Fibroblast of skin of right biceps (primary cell): ENCODE measurements at regions not wholly inside any gene's neighbourhood (a gene's known extent, or its start where the extent isn't known, plus 50 kb on each side); places are given as distances from the start of the nearest gene placed in this dataset.
"Not testable (repeated sequence)": the region's sequence is repeated elsewhere in the genome, so short reads cannot be mapped to it uniquely, and the experiment has no call there.

Source experiments
- DNase-seq: peaks from one replicate; pipeline ENCODE4 v3.0.0-alpha.2; 2013

DNA sequence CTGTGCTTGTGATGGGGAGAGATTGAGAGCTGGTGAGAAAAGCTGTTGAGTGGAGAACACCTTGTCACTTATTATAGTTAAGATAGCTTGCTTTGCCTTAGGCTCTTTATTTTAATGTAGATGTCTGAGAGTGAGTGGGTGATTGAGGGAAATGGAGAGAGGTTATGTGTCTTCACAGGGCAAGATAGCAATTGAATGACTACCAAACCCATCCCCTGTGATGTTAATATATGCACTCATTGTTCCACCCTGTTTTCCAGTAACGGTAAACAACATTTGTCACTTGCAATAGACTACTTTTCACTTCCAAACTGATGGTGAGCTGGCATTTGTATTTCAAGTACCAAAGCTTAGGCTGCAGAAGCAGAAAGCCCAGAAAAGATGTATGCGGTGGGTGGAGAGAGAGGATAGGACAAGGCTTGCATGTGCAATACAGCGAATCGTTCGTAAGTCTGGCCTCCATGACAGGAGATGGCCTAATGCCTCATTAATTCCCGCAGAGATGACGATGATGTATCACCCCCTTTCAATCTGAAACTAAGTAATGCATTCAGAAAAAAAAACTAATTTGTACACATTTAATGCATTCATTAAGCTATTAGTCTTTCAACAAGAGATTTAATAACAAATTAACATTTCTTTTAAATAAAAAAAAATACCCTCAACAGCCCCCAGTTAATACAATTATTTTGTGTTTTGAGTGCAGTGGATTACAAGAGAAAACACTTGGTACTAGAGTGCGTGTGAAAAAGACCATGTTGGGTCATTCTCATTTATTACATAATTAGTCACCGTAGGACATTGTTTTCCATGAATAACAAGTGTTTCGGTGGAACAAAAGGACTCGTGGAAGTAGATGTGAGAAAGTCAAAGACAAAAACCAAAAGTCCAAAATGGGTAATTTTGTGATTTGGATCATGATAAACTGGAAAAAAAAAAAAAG lies 699.0 kb downstream of the BRINP1 start:
- no peak for DNase-seq

DNA sequence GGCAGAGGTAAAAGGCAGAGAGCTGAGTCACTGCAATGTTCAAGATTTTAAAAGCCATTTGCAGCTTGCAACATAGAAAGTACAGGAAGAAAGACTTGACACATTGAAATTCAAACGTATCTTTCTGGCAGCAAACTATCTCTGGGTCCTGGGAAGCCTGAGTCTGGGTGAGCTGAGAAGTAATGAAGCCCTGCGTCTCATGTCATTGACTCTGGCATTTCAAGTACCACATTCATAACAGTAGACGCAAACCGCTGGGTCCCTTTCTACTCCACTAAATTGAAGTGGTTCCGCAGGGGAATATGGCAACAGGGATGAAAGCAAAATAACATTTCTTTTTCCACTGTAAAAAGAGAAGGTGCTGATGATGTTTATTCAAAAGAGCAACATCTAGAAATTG lies 694.3 kb downstream of the BRINP1 start:
- DNase-seq, result no peak

DNA sequence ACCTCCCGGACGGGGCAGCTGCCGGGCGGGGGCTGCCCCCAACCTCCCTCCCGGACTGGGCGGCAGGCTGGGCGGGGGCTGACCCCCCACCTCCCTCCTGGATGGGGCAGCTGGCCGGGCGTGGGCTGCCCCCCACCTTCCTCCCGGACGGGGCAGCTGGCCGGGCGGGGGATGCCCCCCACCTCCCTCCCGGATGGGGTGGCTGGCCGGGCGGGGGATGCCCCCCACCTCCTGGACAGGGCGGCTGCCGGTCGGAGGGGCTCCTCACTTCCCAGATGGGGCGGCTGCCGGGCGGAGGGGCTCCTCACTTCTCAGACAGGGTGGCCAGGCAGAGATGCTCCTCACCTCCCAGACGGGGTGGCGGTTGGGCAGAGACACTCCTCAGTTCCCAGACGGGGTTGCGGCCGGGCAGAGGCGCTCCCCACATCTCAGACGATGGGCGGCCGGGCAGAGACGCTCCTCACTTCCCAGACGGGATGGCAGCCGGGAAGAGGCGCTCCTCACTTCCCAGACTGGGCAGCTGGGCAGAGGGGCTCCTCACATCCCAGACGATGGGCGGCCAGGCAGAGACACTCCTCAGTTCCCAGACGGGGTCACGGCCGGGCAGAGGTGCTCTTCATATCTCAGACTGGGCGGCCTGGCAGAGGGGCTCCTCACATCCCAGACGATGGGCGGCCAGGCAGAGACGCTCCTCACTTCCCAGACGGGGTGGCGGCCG lies 691.1 kb downstream of the BRINP1 start:
- not testable (repeated sequence) for DNase-seq

DNA sequence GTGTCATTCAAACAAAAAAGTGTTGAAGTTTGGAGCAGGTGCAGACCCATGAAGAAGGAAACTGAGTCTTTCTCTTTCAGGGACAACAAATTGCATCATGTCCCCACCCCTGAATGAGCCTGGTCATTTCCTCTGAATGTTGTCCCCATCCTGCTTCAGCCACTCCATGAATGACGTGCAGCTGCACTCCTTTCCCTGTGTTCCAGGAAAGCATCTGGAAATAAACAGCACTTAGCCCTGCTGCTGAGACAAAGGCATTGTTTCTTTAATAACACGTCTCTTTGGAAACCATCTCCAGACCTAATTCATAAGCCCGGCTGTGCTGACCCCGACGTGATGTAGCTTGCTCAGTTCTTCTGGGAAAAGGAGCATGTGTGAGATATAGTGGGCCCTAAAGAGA lies 682.3 kb downstream of the BRINP1 start:
- DNase-seq, result no peak

DNA sequence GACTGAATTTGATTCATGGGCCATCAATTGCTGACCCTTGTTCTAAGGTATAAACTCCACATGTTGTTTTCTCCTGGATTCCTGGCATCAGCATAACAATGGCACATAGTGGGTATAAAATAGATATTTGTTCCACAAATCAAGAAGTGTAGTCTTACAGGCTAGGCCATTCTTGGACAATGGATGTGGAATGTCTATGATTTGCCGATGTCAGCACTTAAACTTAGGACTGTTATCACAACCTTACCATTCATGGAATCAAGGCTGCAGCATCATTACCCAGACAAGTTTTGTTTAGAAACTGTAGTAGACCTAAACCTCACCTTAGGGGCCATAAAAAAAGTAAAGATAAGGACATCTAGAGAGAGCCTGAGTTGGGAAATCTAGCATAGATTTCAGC lies 680.0 kb downstream of the BRINP1 start:
- no peak for DNase-seq

DNA sequence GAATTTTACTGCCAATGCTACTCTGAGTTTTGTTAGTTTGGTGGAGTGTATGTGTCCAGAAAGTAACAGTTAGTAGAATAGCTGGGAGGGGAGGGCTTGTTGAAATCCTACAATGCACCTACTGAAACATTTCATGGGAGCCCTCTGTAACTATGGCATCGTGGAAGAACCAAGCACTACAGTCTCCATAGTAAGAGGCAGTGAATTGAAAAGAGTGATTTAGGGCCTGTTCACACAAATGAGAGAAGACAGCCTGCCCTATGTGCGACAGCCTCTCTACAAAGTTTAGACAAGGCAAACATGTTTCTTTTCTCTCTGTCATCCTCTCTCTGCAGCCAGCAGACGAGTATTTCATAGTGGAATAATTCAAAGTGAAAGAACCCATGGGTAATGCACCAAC lies 676.6 kb downstream of the BRINP1 start:
- DNase-seq, result no peak

DNA sequence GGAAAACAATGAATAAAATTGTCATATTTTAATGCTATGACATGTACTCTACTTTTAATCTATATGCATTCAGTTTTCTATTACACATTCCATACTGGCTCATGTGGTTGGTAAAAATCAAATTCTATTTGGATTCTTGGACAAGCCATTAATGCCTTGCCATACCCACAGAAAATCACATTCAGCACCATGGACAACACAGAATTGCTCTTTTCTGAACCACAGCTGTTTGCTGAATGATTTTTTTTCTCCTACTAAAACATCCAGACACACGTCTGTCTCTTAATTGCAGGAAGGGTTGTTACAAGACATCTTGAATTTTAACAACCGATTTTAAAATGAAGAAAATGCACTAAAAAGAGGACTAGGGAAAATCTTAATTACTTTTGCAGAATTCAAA lies 675.6 kb downstream of the BRINP1 start:
- DNase-seq, result no peak

DNA sequence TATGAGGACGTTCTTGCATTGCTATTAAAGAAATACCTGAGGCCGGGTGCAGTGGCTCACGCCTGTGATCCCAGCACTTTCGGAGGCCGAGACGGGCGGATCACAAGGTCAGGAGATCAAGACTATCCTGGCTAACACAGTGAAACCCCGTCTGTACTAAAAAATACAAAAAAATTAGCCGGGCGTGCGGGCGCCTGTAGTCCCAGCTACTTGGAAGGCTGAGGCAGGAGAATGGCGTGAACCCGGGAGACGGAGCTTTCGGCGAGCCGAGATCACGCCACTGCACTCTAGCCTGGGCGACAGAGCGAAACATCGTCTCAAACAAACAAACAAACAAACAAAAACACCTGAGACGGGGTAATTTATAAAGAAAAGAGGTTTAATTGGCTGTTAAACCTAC lies 674.0 kb downstream of the BRINP1 start:
- DNase-seq, result not testable (repeated sequence)

DNA sequence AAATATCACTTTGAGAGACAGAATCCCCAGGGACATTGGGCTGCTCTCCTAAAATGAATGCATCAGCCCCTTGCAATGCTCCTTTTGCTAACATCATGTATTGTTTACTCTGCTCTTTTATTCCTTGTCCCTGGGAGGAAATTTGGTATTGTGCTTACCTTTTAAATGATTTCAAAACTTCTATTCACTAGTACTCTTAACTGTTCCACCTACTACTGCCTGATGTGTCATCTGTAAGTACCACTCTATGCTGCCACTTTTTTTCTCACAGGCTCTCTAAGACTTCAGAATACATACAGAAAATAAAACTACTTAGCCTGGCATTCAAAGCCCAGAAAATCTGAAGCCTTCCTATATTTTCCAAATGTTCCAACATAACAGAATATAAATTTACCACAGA lies 667.2 kb downstream of the BRINP1 start:
- DNase-seq, result no peak

DNA sequence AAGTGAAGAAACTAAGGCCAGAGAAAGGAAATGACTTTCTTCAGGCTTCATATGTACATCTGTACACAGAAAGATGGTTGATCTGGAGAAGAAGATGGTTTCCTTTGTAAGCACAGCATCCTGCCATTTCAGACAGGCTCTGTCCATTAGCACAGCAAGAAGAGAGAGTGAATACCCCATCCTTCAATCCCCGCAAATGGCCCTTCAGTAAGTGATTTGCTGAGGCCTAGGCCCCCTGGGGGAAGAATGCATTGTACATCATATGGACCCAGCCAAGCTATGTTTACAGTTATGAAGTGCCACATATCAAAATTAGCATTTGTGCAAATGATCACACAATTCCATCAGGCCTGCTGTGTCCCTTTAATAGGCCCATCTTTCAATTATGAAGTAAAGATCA lies 657.4 kb downstream of the BRINP1 start:
- no peak for DNase-seq

DNA sequence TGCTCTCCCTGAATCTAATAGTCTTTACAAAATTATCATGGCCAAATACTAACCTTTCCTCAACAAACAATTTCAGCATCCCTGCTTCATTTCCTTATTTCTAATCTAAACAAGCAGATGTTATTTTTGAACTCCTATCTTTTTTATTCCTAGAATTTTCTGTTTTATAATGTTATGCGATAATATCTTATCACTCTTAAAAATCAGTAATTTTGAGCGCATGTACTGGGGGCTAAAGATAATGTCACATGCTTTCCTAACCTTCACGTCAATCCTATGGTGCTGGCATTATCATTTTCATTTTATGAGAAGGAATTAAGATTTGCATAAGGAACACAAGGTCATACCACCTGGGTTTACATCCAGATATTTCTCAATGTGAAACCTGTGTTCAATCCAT lies 648.0 kb downstream of the BRINP1 start:
- no peak for DNase-seq

DNA sequence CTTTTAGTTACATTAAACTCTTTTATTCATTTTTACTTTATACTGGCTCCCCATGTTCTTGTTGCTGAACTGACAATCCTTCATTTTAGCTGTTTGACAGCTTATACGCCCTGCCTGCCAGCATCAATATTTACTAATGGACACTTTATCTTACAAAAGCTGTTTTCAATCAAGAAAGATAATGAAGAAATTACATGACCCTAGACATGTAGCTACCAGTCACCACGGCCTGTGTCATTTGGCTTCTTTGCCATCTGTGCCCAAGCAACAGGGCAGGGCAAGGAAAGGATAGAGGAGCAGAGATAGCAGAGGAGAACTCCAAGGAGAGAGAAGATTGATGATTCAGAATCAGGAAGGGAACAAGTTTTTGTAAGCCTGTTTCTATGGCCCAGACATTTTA lies 647.3 kb downstream of the BRINP1 start:
- DNase-seq, result no peak

DNA sequence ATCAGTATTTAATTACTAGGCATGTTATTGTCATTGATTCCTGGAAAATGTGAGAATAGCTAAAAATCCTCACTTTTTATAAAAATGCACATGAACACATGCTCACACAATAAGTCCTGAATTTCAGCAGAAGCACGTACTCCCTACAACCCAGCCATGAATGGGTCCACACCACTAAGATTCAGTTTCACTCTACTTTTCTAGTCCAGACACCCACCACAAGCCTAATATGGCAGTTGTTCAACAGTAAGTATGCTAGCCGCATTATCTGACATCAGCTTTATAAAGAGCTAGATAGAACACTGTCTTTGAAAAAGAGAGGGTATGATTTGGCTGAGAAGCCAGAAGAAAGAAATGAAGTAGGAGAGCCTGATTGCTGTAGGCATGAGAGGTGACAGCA lies 639.3 kb downstream of the BRINP1 start:
- no peak for DNase-seq

DNA sequence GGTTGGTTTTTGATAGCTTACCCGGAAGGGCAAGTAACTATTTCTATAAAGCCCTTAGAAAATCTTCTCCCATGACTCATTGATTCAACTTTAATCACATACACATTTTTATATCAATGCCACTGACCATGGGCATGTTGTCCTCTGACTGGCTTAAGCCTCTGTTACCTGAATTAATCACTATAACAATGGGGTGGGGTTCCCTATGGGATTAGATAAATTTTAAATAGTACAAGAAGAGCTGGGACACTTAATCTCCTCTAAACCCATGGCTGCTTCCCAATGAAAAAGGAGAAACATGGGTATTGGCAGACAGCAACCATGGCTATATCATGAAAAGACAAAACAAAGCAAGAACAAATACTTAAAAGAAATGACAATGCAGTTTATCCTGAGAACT lies 636.2 kb downstream of the BRINP1 start:
- DNase-seq, result no peak

DNA sequence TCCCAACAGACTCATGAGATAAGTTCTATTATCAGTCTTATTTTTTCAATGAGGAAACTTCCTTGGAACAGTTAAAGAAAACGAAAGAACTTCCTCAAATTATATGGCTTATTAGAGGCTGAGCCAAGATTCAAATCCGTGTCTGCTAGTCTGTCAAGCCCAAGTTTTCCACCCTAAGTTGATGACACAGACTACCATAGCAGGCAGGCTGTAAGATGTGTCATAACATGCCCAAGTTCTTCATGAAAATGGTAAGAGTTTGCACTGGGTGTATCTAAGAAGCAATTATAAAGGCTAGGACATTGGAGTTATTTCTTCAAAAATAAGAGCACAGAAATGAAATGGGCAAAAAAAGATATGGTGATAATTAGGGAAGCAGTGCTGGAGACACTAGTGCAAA lies 634.5 kb downstream of the BRINP1 start:
- no peak for DNase-seq

DNA sequence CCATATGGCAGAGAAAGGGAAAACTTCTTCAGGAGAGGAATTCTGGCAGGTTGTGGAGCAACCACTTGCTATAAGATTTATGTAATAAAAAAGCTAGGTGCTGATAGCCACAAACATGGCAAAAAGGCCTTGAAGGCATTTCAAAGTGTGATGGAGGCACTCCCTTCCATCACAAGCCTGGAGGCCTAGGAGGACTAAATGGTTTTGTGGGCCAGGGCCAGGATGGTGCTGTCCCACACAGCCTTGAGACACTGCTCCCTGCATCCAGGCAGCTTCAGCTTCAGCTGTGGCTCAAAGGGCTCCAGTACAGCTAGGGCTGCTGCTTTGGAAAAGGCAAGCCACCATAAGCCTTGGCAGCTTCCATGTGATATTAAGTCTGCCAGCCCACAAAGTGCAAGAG lies 632.8 kb downstream of the BRINP1 start:
- DNase-seq, result no peak

DNA sequence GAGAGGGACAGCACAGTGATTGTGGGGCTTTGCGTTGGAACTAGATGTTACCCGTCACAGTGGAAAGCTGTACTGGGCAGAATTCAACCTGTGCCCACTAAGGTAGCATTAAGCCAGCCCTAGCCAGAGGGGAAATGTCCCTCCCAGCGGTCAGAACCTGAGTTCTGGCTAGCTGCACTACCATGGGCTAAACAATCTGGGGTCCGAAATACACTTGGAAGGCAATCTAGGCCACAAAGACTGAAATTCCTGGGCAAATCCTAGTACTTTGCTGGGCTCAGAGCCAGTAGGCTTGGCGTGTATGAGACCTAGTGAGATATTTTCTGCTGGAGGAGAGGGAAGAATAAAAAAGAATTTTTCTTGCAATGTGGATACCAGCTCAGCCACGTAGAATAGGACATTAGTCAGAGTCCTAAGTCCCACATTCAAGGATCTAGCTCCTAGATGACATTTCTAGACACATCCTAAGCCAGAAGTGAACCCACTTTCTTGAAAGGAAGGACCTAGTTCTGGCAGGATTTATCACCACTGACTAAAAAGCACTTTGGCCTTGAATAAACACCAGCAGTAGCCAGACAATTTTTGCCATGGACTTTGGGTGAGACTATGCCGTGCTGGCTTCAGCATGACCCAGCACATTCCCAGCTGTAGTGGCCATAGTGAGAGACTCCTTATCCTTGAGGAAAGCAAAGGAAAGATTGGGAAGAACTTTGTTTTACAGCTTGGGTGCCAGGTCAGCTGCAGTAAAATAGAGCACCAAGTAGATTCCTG lies 618.0 kb downstream of the BRINP1 start:
- DNase-seq, result no peak

DNA sequence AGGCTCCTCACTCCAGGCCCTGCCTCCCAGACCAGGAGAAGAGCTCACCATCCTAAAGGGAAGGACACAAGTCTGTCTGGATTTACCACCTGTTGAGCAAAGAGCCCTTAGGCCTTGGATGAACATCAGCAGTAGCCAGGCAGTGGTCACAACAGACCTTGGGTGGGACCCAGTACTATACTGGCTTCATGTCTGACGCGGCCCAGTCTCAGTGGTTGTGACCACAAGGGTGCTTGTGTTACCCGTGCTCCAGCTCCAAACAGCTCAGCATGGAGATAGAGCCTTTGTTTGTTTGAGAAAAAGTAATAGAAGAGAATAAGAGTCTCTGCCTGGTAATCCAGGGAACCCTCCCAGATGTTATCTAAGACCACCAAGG lies 617.4 kb downstream of the BRINP1 start:
- DNase-seq, result no peak

DNA sequence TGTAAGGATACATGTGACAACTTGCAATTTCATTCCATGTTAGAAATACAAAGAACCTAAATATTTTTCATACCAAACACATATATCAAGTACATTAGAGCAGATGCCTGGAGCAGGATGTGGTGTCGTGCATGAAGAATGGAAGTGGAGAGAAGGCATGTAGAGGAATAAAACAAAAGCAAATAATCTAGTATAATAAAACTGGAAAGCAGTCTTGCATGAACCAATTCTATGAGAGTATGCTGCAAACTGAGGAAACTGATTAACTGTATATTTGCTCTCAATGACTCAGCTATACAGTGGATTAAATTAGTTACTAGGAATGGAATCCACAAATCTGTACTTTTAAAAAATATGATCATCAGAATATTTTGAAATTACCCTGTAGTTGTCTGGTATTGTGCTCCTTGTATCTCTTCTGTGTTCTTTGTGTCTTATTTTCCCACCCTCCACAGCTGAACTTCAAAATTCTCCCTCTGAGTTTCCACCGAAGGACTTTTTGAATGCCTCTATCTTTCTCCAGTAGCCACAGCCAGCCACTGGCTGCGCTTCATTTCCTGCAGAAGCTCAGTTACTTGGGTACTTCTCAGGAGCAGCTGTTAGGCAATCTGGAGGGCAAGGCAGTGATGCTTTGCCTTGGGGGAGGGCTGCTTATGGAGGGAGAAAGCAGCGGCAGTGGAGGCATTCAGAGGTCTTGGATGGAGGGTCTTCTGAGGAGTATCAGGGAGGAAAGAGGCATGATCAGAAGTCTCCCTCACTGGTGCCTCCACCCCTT lies 608.0 kb downstream of the BRINP1 start:
- no peak for DNase-seq

DNA sequence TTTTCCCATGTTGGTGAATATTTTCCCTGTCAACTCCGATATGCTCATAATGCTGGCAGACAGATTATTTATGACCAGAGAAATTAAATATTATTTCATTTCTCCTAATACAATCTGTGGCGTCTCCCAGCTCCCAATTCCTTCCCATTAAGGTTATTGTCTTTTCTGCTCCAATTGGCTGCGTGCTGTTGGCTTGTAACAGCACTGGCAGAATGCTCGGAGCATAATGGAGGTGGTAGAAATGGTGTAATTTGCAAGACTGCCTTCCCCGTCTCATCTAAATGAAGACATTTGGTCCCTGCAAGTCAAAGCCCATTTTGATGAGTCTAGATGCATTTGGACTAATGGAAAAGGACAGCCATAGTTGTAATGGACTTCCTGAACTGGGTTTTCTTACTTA lies 601.7 kb downstream of the BRINP1 start:
- no peak for DNase-seq

DNA sequence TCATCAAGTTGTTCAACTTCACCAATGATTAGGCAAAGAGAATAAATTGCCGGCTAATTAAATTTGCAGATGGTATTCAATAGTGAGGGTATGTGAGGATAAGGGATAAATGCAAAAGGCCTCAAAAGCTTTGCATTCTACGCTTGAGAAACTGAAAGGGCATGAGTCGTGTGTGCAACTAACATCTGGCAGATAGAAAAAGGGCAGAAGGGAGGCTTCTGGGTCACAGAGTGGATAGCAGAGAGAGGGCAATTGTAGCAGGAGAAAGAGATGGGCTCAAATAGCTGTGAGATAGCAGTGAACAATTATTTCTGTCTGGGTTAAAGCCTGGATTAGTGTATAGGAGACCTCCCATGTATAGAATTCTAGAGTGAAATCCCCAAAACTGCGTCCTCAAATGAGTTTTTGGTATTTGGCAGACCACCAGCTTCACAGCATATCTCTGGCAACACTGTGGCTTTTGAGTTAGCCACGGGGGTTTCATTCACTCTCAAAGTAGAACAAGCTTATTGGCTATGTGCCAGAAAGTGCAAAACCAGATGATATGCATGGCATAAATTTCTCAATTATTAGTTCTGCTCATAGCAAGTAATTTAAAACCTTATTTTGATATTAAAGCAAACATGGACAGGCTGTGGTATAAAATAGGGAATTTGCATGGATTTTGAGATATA lies 586.3 kb downstream of the BRINP1 start:
- DNase-seq, result no peak

DNA sequence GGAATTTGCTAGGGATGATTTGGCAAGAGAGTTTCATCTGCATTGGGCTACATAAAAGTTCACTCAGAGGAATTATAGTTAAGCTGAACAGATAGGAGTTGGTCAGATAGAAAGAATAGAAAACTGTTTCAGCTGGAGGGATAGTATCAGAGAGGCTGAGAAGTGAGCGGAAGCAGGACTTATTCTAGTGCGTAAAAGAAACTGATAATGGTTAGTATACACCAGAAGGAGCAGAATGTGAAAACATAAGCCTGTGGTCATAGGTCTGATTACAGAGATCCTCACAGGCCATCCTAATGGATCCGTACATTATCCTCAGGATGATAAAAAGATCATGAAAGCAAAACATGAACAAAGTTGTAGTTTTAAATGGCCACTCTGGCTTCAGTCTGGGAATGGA lies 585.2 kb downstream of the BRINP1 start:
- no peak for DNase-seq
